ENCODE measurements at regions not wholly inside any gene's neighbourhood (a gene's known extent, or its start where the extent isn't known, plus 50 kb on each side); places are given as distances from the start of the nearest gene placed in this dataset.

DNA sequence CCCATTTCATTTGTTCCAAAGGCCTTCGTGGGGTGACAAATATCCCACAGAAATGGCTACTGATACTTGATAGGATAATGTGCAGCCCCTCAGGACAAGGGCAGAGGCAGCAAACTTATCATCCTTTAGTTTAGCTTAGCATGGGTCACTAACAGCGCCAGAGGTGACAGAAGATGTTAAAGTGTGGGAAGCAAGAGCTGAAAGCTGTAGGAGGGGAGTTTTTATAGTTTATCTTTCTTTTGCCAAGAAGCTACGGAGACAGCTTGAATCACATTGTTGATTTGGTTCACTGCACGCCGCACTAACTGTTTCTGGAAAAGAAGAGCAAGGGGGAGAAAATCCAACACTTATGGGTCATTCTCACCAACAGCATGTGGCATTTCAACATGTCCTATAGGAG lies 773.9 kb upstream of the MMS22L start:
- TF ChIP-seq POLR2A (IDR thresholded peaks at IDR 0.05) = no peak
- TF ChIP-seq, protein P1, sequence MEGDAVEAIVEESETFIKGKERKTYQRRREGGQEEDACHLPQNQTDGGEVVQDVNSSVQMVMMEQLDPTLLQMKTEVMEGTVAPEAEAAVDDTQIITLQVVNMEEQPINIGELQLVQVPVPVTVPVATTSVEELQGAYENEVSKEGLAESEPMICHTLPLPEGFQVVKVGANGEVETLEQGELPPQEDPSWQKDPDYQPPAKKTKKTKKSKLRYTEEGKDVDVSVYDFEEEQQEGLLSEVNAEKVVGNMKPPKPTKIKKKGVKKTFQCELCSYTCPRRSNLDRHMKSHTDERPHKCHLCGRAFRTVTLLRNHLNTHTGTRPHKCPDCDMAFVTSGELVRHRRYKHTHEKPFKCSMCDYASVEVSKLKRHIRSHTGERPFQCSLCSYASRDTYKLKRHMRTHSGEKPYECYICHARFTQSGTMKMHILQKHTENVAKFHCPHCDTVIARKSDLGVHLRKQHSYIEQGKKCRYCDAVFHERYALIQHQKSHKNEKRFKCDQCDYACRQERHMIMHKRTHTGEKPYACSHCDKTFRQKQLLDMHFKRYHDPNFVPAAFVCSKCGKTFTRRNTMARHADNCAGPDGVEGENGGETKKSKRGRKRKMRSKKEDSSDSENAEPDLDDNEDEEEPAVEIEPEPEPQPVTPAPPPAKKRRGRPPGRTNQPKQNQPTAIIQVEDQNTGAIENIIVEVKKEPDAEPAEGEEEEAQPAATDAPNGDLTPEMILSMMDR (IDR thresholded peaks at IDR 0.05) = no peak
